Right renal cortex interstitium (tissue), 3 donors: ENCODE measurements at regions not wholly inside any gene's neighbourhood (a gene's known extent, or its start where the extent isn't known, plus 50 kb on each side); places are given as distances from the start of the nearest gene placed in this dataset.

Source experiments
- DNase-seq, 3 donors: peaks; one replicate each; pipeline ENCODE4 v3.0.0-alpha.2; 2013; ENCODE audit warnings: low read depth in 3 of 3, low spot score in 2 of 3

- no peak for DNase-seq
Observed at GRCh38 chr6:92195796-92196195, 1223.6 kb downstream of the EPHA7 start.

DNA sequence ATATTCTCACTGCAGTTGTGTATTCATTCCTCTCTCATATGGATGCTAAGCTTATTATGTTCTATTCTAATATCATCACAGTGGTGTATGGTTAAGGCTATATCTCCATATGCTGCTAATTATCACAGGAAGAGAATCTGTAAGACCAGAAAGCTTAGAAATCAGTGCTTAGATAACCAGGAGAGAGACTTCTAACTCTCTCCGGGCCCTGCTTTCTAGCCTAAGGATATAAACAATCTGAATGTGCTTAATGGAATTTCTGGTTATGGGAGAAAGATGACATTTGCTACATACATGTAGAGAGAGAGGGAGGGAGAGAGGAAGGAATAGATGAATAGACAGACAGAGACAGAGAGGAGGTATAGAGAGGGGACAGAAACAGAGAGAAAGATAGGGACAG lies 1231.3 kb downstream of the EPHA7 start:
- DNase-seq = no peak

DNA sequence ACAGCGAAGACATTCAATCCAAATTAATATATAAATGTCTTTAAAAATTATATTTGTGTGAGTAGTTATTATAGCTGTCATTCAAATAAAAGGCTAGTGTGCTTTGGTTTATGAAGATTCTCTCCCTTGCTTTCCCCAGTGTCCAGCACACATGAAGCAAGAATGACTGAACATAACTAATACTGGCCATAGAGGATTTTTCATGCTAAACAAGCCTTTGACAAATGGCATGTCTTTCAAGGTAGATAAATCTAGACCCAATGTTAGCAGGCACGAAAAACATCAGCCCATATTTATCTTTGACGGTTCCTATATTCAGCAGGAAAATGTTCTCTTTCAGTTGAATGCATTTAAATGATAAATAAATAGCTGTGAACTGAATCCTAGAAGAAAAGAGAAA lies 1234.4 kb downstream of the EPHA7 start:
- no peak for DNase-seq

- DNase-seq = no peak
Observed at GRCh38 chr6:92181347-92181746, 1238.0 kb downstream of the EPHA7 start.

GRCh38 chr6:92180090-92180489 lies 1239.3 kb downstream of the EPHA7 start:
- no peak for DNase-seq

- no peak for DNase-seq
Observed at GRCh38 chr6:92176666-92177065, 1242.7 kb downstream of the EPHA7 start.

DNA sequence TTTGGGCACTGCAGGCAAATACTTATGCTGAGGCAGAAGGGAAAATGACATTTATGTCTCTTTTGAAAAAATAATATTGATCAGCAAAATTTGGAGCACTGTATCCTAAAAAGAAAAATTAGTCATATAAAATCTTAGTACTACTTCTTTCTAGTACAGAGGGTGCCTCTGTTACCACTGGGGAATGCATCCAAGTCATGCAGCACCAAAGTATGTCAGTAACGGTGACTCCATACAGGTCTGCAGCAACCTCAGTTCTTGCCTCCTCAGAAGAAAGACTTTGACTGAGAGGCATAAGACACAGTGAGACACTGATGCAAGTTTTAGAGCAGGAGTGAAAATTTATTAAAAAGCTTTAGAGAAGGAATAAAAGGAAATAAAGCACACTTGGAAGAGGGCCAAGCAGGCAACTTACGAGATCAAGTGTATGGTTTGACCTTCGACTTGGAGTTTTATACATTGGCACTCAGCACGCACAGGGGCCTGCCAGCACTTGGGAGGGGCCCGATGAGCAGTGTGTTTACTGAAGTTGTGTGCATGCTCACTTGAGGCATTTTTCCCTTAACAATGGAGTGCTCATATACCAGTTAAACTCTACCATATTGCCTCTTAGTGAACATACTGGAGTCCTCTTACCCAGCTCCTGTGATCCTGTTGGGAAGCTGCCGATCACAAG lies 1244.8 kb downstream of the EPHA7 start:
- DNase-seq = no peak

DNA sequence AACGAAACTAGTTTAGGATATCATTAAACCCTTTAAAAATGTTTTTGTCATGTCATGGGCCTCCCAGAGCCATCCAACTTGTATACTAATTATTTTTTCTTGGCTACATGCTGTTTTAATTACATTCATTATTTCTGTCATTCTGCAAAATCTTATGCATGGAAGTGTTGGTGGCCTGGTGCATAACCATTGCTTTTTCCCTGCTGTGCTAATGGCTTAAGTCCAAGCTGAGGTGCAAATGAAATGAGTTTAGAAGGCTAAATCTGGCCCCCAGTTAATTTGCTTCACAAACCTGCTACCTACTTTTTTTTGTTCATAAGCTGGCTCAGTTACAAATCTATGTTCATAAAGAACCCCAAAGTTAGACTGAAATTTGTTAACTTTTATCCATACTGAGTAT lies 1249.9 kb downstream of the EPHA7 start:
- no peak for DNase-seq

DNA sequence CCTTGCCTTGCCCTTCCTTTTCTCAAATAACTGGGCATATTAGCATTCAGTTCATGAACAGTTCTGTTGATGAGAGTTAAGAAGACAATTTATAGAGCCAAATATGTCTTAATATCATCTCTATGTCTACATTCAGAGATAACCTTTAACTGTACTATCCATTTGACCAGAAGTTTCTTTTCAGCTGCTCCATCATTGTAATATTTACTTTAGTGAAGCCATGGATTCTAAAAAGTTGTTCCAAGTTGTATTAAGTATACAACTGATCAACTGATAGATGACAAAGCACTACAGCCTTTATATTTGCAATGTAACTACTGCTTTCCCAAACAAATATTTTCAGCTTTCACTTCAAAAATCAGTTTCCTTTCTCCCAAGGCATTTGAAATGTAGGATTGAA lies 1252.7 kb downstream of the EPHA7 start:
- no peak for DNase-seq

- DNase-seq = no peak
Observed at GRCh38 chr6:92161953-92162352, 1257.4 kb downstream of the EPHA7 start.

GRCh38 chr6:92160226-92160625 lies 1259.1 kb downstream of the EPHA7 start:
- no peak for DNase-seq

DNA sequence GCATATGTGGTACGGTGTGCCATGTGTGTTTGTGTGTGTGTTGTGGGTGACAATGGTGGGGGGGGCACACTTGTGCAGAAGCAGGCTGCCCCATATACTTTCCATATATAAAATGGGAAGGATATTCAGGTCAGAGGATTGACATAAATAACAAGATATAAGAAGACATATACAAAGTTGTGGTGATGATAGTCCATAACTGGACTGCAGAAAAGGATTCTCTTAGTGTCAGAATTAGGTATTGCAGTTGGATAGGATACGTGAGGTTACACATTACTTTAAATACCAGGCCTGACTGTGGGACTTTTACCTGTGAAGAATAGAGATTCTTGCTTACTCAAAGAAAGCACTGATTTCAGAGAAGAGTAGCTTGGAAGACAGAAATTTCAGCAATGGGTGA lies 1260.3 kb downstream of the EPHA7 start:
- DNase-seq = no peak

- no peak for DNase-seq
Observed at GRCh38 chr6:92150553-92150952, 1268.8 kb downstream of the EPHA7 start.

DNA sequence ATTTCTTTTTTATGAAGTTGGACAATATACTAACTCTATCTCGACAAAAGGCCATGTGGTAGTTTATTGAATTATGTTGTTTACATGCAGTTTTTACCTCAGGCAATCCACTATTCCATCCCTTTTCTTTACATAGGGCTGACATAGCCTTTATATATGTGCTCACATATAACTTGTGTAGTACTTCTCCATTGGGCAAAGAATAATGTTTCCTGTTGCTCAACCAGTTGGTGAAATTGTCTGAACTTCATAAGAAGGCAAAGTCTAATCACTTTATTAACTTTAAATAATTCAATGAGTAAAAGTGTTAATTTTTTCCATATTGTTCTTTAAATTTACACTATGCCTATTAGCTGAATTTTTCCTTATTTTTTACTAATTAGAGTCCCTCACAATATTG lies 1272.1 kb downstream of the EPHA7 start:
- no peak for DNase-seq

DNA sequence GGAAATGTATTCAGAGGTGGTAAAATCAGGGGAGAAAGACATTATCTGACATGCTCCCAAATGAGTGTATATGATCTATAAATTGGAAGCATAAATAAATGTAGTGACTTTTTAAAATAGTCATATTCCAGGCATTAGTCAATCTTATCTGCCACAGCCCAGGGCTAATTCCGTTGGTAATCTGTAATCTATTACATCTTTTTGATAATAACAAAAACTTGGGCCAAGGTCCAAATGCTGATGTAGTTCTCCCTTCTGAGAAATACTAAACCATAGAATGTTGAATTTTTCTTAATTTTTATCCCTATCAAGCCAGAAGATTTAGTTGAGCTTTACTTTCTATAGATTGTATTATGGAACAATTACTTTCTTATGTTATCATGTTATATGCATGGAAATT lies 1279.8 kb downstream of the EPHA7 start:
- DNase-seq = no peak

- no peak for DNase-seq
Observed at GRCh38 chr6:92132957-92133356, 1286.4 kb downstream of the EPHA7 start.

DNA sequence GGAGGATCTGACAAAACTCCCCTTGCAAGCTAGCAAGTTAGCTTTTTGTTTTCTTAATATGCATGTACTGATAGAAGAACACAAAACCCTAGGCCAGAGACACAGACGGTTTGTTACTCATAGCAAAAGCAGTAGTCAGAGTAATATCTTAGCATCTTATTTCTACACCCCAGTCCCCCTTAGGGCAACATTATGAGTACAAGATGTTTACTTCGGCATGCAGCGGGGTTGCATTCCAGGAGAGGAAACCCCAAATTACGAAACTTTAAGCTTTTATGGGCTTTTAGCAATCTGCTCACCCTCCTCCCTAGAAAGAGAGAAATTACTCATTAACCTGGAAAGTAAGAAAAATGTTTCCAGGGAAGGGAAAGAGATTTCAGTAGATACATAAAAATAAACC lies 1286.9 kb downstream of the EPHA7 start:
- DNase-seq = no peak

DNA sequence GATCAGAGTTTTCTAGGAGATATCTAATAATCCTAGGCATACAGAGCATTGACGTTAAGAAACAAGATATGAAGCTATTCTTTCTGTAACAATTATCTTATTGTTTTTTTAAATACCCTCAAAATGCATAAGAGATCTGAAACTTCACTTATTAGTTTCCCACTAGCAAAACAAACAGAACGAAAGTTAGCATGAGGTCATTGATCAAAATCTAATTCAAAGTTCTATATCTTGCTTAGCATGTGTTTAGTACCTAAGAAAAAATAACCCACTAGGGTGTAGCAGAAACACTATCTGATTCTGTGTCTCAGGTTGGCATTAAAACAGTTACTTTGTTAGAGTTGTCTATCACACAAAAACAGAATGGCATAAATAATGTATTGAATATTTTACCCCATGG lies 1288.4 kb downstream of the EPHA7 start:
- DNase-seq = no peak

DNA sequence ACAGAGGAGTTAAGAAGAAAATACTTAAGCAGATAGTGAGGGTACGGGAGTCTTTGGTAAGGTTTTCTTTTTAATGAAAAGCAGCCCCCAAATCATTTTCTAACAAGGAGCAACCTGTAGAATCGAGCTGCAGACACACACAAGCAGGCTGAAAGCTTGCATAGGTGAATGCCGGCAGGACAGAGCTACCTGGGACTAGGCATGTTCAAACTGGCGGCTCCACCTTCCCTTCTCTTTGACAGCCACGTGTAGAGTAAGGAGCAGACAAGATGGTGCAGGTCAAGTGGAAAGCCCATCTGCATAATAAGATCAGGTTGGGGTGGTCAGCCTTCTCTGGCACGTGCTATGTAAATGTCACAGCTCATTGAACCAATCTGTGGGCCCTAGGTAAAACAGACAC lies 1292.4 kb downstream of the EPHA7 start:
- DNase-seq = no peak

DNA sequence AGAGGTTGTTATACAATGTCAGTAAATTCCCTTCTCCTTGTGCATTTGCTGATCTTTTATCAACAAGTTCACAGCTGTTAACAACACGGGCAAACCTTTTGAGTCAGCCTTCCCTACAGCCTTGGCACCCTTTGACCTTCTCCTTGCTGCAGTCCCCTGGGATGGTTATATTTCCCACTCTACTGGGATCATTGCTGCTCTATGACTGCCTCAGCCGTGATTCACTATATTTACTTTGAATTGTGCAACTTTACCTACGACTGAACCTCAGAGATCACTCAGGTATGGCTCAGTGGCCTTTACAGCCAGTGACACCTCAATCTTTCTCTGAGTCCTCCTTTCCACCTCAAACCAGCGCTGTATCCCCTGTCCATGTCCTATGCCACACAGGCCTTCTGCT lies 1293.3 kb downstream of the EPHA7 start:
- DNase-seq = no peak

DNA sequence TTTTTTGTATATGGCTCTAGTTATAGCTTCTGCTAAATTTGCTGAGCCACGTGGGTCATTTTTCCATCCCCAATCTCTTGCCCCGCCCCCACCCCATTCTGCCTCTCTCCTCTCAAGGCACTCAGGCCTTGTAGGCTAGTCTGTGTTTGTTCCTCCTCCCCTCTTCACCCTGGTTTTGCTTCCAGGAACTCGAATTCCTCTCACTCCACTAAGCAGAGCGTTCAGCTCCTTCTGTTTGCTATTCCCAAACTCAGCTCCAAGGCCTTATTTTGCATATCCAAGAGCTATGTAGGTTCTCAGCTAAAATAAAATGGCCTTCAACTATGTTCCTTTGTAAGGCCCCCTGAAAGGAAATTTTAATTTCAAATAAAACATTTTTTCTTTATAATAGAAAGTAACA lies 1293.7 kb downstream of the EPHA7 start:
- no peak for DNase-seq

DNA sequence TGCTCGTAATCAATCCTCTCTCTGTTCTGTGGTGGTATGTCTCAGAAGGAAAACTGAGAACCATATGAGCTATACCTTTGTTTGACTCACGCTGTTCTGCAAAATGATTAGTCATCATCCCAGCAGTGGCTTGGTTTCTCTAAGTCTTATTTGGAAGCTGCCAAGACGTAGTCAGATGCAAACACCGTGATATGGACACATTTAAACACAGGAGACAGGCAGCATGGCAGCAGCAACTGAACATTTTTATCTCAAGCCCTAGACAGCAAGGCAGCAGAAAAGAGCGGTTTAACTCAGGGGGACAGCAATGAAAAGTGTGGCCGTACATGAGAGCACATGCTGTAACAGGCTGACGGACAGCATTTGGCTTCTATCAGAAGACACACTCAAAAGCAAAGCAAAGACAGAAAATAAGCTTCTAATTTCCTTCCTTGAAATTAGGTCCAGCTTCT lies 1295.1 kb downstream of the EPHA7 start:
- DNase-seq = peak; percentile 23 to 31 (median 27)

GRCh38 chr6:92122746-92123145 lies 1296.6 kb downstream of the EPHA7 start:
- no peak for DNase-seq
